ENCODE measurements at regions not wholly inside any gene's neighbourhood (a gene's known extent, or its start where the extent isn't known, plus 50 kb on each side); places are given as distances from the start of the nearest gene placed in this dataset.

DNA sequence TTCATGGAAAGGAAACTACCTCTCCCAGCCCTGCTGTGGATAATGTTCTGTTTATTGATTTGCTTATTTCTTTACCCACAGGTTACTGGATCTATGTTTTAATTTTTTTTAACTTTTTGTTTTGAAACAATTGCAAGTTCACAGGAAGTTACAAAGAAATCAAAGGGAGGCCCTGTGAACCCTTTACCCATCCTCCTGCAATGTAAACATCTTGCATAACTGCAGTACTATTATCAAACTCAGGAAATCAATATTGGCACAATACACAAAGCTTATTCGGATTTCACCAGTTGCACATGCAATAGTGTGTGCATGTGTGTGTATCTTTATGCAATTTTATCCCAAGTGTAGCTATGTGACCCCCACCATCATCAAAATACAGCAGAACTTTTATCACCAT, 398.0 kb downstream of the BTBD3 start:
- TF ChIP-seq, protein P1, sequence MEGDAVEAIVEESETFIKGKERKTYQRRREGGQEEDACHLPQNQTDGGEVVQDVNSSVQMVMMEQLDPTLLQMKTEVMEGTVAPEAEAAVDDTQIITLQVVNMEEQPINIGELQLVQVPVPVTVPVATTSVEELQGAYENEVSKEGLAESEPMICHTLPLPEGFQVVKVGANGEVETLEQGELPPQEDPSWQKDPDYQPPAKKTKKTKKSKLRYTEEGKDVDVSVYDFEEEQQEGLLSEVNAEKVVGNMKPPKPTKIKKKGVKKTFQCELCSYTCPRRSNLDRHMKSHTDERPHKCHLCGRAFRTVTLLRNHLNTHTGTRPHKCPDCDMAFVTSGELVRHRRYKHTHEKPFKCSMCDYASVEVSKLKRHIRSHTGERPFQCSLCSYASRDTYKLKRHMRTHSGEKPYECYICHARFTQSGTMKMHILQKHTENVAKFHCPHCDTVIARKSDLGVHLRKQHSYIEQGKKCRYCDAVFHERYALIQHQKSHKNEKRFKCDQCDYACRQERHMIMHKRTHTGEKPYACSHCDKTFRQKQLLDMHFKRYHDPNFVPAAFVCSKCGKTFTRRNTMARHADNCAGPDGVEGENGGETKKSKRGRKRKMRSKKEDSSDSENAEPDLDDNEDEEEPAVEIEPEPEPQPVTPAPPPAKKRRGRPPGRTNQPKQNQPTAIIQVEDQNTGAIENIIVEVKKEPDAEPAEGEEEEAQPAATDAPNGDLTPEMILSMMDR (IDR thresholded peaks at IDR 0.05) = no peak
- no peak for TF ChIP-seq POLR2A (IDR thresholded peaks at IDR 0.05)
